ENCODE measurements at regions not wholly inside any gene's neighbourhood (a gene's known extent, or its start where the extent isn't known, plus 50 kb on each side); places are given as distances from the start of the nearest gene placed in this dataset.

DNA sequence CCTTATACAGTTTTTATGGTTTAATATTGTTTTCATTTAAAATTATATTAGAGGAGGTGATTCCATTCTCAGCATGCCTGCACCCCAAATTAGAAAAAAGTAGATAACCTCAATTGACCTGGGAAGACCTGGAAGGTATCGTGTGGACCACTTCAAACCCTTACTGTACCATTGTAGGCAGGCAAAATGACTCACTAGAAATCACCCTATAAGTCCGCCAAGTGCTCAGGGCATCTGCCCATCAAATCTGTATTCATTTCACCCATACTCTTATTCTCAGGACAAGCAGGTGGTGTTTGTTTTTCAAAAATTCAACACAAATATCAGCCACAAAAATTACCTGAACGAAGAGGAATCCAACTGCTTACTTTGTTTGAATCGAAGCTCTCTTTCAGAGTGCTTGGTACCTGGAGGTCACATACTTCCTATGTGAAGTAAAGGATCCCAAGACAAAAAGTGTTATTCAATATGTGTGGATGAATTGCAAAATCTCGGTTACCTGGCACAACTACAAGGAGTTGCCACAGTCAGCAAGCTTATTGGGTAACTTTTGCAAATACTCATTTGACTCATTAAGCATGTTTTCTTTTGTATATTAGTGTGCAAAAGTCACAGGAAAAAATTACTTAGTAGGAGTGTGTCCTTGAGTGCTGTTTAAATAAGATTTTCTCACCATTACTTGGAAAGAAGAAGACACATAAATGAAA lies 216.2 kb downstream of the ENC1 start:
- no peak for DNase-seq (ENCODE audit: low read depth)

DNA sequence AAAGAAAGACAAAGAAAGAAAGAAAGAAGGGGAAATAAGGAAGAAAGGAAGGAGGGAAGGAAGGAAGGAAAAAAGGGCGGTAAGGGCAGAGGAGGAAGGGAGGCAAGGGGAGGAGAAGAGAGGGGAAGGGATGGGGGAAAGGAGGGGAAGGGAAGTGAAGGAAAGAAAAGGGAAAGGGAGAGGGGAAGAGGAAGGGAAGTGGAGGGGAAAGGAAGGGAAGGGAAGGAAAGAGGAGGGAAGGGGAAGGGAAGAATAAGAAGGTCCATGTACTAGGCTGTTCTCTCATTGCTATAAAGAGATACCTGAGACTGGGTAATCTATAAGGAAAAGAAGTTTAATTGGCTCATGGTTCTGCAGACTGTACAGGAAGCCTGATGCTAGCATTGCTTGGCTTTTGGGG lies 217.1 kb downstream of the ENC1 start:
- no peak for DNase-seq (ENCODE audit: low read depth)

DNA sequence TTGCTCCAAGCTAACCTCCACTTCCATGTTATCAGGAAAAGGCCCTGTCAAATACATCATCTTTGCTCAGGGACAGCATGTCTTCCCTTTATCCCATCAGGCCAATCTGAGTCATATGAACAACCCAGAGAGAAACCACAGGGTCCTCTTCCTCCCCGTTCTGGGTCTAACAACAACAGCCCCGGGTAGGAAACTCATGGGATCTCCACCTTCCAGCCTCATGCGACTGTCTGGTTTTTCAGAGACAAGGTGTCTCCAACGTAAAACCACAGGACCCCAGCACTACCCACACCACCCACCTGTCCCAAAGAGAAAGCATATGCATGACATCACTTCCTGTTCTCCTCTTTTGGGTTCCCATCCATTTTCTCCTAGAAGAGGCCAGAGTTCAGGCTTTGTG lies 217.9 kb downstream of the ENC1 start:
- no peak for DNase-seq (ENCODE audit: low read depth)

DNA sequence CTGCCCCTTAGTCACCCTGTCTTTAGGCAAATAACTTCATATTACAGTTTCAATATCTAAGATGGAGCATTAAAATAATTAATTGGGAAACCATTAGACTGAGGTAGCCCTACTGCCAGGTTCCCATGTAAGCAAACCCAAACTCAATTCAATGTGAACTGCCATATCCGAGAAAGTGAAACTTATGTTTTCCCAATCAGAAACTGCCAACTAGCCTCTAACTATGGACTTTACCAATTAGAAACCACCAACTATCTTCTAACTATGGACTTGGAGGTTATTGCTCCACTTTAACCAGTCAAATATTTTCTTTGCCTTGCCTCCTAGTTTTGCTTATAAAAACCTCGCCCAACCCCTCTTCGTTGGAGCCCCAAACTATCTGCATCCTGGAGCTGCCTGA lies 218.5 kb downstream of the ENC1 start:
- DNase-seq (ENCODE audit: low read depth), result no peak

DNA sequence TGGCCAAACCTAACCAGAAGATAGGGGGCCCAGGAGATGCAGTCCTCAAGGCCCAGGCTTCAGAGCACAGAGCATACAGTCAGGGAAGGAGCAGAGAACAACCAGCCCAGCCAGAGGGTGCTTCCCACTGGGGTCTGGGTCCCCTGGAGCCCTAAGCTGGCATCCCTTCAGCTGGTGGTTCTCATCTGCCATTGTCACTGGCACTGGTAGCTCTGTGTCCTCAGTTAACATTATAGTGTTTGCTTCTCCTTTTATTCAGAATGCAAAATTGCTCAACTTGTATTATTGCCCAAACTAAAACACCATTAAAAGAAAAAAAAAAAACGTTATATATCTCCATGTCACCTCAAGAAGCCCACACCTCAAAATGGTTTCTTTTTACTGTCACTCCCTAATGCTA lies 219.2 kb downstream of the ENC1 start:
- DNase-seq (ENCODE audit: low read depth), result no peak

DNA sequence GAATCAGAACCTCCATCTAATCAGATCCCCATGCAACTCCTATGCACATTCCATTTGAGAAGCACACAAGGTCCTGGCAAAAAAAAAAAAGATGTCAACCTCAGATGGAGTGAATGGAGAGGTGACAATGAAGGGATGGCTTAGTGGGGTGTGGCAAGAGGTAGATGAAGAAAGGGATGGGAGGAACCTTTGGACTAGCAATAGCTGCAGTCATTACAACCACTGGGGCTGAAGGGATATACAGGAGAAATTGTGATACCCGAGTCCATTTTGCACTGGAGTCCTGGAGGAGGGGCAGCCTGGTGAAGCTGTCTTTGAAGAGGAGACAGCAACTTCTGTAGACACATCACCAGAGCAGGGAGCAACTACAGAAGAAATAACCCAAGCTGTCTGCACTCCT lies 219.6 kb downstream of the ENC1 start:
- DNase-seq (ENCODE audit: low read depth), result no peak

DNA sequence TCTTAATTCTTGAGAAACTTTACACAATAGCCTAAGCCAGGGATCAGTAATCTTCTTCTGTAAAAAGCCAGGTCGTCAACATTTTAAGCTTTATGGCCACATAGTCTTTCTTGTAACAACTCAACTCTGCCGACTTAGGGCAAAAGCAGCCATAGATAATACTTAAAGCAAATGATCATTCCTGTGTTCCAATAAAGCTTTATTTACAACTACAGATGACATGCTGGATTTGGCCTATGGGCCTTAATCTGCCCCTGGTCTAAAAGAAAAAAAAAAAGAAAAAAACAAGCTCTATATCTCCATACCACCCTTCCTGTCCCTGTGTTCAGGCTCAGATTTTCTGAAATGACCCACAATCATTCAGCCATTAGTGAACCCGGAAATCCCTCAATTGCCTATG lies 220.3 kb downstream of the ENC1 start:
- no peak for DNase-seq (ENCODE audit: low read depth)

DNA sequence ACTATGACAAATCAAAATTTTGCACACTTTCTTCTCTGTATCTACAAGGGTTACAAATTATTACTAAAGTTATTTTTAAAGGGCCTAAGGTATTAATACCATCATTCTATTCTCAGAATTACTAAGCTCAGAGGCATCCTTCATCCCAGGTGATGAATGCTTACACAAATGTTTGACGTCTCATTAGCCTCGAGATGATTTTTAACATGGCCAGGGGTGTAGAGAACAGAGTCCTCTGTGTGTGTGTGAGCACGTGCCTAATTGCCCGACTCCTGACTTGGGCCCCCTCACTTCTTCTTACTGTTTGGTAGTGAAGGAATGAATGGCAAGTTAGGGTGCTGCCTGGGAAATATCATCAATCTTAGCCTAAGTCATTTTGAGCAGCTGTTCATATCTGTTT lies 221.1 kb downstream of the ENC1 start:
- no peak for DNase-seq (ENCODE audit: low read depth)

DNA sequence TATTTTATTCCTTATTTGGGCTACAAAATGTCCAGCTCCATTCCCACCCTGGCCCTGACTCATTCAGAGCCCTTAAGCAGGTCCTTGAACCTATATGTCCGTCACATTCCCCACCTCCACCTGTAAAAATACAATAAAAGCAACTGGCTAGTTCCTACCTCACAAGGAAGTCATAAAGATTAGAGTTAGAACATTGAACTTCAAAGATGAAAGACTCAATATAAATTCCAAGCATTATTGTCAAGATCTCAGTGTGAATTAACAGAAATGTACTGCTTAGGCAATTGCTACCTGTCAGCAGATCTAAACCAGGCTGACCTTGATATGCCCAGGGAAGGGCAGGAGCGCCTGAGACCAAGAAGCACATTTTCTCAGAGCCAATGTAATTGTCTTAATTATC lies 221.8 kb downstream of the ENC1 start:
- DNase-seq (ENCODE audit: low read depth), result no peak

DNA sequence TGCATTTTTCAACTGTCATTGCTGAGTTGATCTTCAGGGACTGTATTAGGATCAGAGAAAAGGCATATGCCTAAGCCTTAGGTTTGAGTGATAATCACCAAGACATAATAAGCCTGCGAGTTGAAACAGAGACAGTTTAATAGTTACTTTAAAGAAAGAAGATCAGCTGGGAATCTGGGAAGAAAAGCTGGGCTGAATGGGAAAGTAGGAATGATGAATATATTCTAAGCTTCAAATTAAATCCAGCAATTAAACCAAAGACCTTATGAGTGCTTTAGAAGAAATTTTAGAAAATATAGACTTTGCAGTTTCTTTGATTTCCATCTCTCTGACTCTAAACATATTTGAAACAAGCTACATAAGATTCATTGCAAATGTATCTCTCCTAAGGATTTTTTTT lies 222.3 kb downstream of the ENC1 start:
- DNase-seq (ENCODE audit: low read depth), result no peak

DNA sequence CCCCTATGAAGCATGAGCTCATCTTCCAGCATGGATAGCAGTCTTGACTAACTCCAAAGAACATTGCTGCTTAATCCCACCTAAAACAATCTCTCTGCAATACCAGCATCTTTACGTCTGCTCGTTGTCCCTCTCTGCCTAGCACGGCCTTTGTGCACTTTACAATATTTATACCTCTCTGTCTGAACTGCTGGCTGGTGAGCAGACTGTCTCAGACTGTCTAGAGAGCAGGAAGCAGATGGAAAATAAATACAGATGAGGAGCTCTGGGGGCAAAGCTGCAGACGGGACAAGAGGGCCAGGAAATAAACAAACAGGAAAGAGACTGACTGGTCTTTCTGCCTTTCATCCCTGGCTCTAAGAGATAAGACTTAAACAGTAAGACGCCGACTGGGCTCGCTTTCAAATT lies 224.8 kb downstream of the ENC1 start:
- no peak for DNase-seq (ENCODE audit: low read depth)

DNA sequence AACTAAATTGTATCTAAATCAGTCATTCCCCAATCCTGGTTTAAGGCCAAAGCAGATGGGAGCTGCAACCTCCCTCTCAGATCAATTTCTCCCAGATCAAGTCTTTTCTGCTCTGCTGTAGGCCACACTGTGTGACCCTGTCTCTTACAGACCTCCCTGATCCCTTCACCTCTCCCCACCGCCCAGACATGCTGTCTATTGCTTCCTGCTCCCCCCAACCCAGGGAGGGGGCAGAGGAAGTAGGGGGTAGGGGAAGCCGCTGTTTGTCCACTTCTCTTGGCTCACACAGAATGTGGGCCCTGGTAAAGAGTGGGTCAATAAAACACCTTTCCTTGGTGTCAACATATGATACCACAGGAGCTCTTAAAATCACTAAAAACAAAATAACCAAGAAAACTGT lies 226.3 kb downstream of the ENC1 start:
- DNase-seq (ENCODE audit: low read depth), result no peak

DNA sequence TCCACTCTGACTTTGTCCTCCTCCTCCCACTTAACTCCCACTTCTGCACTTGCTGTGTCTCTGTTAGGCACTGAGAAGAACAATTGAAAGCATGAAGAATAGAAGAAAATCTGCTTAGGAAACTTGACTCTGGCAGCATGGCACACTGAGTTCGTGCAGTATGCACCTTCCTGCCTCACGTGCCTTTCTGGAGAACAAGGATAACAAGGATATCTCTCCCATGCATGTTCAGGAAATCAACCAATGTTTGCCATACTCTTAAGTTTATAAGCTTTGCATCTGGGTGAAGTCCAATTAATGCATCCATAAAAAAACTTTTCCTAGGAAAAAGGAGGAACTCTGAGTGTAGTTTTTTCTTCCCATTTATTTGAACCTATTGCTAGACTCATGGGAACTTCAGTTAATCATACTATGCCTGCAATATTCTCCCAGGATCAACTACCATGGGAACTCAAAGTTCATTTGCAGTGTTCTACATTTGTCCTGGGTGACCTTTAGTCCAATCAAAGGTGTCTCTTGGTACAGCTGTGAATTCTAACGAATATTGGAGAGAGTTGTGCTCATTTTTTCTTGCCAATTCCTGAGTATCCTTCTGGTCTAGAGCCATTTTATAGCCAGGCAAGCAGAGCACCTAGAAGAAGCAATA lies 227.0 kb downstream of the ENC1 start:
- no peak for DNase-seq (ENCODE audit: low read depth)

DNA sequence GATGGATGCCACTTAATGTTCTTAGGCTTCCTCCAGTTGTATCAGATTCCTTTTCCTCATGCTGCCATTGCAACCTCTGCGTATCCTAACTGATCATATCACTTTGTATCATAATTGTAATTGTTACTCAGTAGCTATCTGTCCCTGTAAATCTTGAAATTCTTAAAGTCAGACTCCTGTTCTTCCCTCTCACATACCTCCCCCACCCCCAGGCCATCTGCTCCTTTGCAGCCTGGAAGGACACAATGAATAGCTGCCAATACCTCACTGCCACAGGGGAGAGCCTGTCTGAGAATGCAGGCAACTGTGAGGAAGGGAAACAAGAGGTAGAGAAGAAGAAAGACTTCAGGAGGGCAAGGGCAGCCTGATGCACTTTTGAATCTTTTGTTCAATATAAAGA lies 228.5 kb downstream of the ENC1 start:
- DNase-seq (ENCODE audit: low read depth), result no peak

DNA sequence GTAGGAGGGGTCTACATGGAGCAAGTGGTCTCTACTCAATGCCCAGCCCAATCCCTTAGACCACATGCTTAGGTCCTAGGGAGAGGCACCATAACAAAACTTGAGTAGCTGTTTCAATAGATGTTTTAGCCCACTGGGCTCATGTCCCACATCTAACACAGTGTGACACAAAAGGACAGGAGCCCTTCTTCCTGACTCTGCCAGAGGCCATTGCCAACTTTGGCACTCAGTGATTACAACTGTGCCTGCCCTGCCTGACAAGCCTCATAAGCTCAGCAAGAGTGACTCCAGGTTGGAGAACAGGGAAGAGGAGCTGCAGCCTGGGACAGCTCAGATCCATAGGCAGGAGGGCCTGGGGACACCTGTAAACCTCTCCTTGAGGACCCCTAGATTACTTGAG lies 230.8 kb downstream of the ENC1 start:
- no peak for DNase-seq (ENCODE audit: low read depth)

DNA sequence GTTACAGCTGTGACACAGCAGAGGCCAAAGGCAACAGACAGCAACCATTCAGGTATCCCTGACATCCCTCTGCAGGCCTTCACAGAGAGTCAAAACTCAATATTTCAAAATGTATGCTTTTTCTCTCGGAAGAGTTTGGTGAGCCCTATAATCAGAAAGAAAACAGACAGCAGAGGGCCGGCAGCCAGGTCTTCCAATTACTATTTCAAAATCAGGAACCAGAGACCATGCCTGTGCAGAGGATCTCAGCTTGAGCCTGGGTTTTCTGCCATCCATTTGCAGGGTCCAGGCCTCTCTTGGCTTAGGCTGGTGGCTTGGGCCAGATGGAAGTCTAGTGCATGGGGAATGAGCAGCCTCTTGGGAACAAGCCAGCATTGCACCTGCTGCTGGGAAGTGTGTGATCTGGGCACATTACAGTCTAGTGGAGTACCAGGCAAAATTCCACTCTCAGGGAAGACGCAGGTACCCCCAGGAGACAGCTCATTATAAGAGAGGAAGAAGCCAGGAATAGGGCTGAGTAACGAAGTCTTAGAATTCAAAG lies 231.3 kb downstream of the ENC1 start:
- DNase-seq (ENCODE audit: low read depth), result no peak

DNA sequence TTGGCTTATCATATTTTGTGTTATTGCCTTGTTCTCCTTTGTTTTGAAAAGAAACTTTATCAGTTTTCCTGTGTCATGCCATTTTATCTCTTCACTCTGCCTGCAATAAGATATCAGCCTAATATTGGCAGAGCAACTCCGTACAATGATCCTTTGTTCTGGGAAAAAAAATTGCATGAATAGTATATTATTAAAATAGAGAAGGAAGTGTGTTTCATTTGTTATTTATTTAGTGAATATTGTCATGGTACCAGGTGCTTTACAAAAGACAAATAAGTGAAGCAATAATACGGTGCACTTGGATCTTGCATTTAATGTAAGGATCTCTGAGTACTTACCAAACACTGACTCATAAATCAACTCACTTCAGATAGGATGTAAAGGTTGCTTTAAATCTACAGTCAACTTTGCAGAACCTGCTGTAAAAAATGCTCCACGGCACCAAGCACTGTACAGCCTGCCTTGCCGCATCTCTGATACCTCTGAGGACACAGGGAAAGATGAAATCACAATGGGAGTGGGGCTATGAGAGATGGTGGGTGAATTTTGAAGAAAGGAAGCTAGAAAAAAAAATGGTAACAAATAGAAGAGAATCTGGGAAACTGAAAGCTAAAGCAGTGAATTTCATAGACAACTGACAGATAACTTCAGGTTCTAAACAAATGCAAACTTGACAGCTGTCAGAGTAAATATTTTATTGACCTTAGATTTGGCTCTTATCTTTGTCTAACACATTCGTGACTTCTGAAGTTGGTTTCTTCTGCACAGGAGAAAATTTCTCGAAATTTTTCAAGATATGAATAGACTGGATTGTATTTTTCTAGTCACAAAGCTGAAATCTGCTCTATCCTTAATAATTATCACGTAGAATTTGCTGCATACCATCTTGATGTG lies 232.1 kb downstream of the ENC1 start:
- no peak for DNase-seq (ENCODE audit: low read depth)

DNA sequence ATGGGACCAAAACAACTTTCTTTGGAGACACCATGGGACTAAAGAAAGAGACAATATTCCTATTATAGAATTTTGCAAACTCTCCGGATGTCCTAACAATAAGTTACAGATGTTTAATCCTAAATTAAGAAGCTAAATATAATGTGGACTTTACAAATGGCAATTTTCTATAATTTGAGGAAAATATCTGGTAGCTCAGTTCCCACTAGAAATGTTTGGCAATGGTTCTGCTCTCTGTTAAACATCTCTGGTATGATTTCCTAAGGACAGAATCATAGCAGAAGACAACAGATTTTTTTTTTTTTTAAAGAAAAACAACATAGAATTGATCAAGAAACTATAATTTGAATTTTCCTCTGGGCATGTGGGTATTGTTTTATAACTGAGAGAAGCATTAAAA lies 232.8 kb downstream of the ENC1 start:
- DNase-seq (ENCODE audit: low read depth), result no peak

DNA sequence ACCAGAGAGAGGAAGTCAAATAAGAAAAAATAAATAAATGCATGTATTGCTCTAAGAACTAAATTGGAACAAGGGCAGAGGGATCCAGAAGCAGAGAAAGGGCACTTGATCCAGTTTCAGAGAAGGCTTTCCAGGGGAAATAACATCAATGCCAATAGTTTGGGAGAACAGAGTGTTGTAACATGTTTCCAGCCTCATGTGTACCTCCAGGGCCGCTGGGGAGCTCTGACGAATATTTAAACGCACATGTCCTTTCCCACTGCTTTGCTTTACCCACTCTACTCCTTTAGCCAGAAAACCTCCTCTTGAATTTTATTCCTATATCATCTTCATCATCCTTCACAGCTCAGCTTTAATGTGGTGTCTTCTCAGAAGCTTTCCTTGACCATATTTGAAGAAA lies 233.7 kb downstream of the ENC1 start:
- no peak for DNase-seq (ENCODE audit: low read depth)

DNA sequence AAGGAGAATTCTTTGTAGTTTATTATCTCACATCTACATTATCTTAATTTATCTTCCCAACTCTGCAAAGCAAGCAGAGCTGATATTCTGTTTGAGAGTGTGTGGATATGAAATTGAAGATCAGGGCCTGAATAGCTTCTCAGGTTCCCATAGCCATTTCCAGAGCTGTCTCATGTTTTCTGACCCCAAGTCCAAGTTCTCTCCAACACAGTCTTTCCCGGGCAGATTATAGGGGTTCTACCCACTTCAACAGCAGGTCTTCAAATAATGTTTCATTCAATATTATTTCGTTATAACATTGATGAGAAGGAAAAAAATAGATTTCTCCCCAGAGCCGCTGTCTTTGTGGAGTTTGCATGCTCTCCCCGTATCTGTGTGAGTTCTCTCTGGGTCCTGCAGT lies 234.9 kb downstream of the ENC1 start:
- no peak for DNase-seq (ENCODE audit: low read depth)

DNA sequence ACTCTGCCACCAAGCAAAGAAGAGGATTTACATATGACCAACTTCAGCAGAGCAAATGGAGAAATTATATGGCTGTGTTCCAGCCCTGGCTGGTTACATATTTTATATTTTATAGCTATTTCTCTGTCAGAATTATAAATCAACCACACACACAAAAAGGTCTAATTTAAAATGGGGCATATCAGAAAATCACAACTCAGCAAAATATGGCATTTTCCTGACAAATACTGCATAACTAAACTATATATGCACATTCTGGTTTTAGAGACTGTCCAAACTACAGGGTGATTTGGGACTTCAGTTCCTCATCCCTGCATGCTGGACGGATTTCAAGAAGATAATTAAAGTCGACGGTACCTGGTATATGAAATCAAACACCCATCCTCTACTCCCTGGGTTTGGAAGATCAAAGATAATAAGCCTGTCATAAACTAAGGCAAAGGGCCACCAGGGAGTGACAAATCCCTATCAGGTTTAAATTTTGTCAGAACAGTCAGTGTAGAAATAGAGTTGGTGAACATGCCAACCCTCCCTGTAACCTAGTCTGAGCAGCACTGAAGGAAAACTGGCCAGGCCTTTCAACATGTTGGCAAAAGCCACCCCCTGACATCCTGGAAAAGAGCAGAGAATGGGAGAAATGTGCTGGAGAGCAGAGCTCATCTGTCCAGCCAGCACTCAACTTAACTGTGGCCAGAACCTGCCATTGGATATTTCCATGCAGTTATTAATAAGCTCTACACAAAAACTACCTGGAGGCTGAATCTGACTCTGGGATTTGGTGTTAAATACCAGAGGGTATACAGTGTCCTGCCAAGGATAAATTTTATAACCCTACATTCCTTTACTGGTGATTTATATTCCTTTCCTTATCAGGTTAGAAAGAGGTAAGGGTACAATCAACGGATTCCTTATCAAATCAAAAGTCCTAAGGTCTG lies 235.7 kb downstream of the ENC1 start:
- no peak for DNase-seq (ENCODE audit: low read depth)

DNA sequence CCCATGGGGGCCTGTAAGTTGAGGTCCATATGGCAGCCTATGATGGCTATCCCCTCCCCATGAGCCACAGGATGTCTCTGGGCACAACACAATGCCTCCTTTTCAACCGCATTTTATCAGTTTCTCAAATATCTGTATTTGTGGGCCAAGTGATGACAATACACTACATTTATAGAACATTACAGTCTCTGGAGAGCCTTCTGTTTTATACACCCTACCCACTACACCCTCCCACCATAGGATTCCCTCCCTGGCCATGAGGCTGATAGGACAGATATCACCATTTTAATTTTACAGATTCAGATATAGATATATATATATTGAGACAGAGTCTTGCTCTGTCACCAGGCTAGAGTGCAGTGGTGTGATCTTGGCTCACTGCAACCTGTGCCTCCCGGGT lies 236.8 kb downstream of the ENC1 start:
- no peak for DNase-seq (ENCODE audit: low read depth)
